GM12872 (cell line): ENCODE measurements at regions not wholly inside any gene's neighbourhood (a gene's known extent, or its start where the extent isn't known, plus 50 kb on each side); places are given as distances from the start of the nearest gene placed in this dataset.

Experiments
- TF ChIP-seq, protein P1 (sequence below): IDR thresholded peaks from 3 replicates; pipeline ENCODE4 v1.5.1; 2011; ENCODE audit warnings: low read depth, mild to moderate bottlenecking, low read length, moderate library complexity; ENCODE audit not compliant: insufficient read depth

GRCh38 chr14:53857625-53858344 lies 98.8 kb downstream of the BMP4 start:
- TF ChIP-seq, protein P1, sequence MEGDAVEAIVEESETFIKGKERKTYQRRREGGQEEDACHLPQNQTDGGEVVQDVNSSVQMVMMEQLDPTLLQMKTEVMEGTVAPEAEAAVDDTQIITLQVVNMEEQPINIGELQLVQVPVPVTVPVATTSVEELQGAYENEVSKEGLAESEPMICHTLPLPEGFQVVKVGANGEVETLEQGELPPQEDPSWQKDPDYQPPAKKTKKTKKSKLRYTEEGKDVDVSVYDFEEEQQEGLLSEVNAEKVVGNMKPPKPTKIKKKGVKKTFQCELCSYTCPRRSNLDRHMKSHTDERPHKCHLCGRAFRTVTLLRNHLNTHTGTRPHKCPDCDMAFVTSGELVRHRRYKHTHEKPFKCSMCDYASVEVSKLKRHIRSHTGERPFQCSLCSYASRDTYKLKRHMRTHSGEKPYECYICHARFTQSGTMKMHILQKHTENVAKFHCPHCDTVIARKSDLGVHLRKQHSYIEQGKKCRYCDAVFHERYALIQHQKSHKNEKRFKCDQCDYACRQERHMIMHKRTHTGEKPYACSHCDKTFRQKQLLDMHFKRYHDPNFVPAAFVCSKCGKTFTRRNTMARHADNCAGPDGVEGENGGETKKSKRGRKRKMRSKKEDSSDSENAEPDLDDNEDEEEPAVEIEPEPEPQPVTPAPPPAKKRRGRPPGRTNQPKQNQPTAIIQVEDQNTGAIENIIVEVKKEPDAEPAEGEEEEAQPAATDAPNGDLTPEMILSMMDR = no peak

DNA sequence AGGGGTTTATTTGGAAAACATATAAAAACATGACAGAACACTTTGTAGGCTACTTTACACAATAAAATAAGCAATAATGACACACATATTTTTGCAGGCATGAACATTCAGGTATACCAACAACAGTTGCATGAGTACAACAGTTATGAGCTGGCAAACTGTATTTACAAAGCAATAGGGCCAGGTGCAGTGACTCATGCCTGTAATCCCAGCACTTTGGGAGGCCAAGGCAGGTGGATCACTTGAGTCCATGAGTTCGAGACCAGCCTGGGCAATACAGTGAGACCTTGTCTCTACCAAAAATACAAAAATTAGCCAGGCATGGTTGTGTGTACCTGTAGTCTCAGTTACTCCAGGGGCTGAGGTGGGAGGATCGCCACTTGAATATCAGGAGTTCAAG lies 101.1 kb downstream of the BMP4 start:
- TF ChIP-seq, protein P1 = no peak

DNA sequence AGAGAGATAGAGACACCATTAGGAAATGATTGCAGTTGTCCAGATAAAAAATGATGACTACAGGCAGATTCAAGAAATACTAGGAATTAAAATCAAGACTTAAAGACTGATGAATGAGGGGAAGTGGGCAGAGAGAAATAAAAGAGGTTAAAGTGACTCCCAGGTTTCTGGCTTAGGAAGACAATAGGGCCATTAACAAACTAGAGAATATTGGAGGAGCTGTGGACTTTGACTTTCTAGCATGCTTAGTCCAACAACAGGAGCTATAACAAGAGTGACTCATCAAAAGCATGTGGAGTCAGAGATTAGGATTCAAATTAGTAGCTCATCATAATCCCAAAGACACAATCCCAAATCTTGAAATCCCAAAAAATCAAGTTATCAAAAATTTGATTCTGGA lies 101.5 kb downstream of the BMP4 start:
- TF ChIP-seq, protein P1 = no peak

DNA sequence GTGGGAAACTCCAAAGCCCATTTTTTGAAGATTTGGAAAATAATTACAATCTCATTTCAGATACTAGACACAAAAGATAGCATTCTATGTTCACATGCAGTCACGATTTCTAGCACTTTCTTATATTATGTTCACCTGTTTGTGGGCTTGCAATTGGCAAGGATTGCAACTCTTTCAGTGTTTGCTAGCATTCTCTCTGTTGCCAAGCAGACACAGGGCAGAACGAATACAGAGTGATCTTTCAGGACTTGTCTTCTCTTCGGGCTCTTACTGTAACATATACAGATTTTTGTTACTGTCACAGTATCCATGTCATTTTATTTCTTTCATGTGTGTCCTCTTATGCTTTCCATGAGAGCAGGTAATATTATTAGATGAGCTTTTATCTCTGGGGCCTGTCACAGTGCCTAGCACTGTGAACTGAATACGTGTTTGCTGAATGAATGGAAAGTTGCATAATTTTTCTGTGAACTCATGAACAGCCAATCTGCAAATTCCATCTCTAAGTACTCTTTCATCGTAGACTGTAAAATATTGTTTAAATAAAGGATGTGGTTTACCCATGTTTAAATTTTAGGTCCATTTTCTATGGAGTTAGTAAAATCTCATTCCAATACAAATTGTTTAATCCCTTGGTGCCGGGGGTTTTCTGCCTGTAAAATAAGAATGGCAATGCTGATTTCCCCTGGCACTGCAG lies 105.1 kb downstream of the BMP4 start:
- TF ChIP-seq, protein P1 = no peak

DNA sequence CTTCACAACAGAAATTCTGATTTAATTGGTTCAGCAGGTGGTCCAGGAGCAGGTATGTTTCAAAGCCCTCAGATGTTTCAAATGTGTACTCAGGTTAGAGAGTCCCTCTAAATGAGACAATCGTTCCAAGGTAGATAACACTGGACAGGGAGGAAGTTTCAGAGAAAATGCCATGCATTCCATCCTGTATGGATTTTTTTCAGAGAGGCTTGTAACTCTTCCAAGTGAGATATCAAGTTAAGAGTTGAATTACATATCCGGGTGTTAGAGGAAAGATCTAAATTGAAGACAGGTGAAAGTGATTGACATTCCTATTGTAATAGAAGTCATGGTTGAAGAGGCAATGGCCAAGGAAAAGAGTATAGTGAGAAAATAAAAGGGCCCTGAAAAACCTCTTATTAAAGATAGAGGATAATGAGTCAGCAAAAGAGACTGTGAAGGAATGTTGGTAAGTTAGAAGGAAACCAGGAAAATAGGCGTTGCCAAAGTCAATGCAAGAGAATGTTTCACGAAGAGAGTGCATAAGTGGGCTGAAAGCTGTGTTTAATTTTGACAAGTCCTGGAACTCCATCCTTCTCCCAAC lies 105.8 kb downstream of the BMP4 start:
- TF ChIP-seq, protein P1 = no peak

DNA sequence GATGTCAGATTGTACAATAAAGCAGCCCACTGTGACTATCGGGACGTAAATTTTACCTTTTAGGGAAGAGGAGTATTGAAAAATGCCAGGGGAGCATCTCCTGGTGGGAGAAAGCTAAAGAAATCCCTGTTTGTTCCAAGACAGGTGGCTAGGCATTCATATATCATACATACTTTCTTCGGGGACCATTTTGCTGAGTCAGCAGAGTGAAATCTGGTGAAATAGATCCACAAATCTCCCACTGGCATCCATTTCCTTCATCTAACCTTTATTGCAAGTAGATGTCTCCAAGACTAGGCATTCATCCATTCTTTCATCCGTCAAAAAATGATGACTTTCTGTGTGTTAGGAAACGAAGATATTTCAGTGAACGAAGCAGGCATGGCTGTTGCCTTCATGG lies 107.1 kb downstream of the BMP4 start:
- TF ChIP-seq, protein P1 = no peak

DNA sequence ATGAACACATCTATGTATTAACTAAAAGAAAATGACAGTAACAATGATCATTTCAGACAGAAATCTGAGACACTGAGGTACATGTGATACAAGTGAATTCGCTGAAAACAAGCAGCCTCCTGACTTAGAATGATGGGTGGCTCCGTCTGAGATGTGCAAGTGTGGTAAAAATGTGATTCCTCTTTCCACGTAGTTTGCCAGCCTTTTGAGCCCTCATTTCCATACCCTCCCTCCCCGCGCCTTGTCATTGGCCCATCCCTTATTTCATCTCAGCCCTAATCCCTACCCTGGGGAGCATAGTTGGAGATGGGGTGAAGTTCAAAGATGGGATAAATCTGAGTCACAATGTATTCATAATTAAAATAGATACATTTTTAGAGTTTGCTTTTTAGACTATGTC lies 107.8 kb downstream of the BMP4 start:
- TF ChIP-seq, protein P1 = no peak
